Activated CD4-positive, alpha-beta T cell treated with anti-CD3 and anti-CD28 coated beads, Interleukin-2, amount 10 ng/mL, durations not matched to agents 7 days and 5 days (primary cell): ENCODE measurements at regions not wholly inside any gene's neighbourhood (a gene's known extent, or its start where the extent isn't known, plus 50 kb on each side); places are given as distances from the start of the nearest gene placed in this dataset.

ENCODE experiments used
- CTCF ChIA-PET: fragments of 350-600 bp; sonication (Branson Sonifier 250); formaldehyde crosslinking; loops from one replicate; lab custom pipeline; 2021; ENCODE audit warnings: antibody characterized with exemption; lab: Charles Lee
- POLR2A ChIA-PET: fragments of 350-600 bp; sonication (Branson Sonifier 250); formaldehyde crosslinking; loops from one replicate; lab custom pipeline; 2021; ENCODE audit warnings: antibody characterized with exemption; lab: Charles Lee
- DNase-seq: peaks from one replicate; pipeline ENCODE4 v3.0.0-alpha.2; 2020
- H3K27ac Mint-ChIP-seq: one replicate; pipeline ENCODE4 v1.8.0; 2021; ENCODE audit warnings: mild to moderate bottlenecking, moderate library complexity, mixed read lengths
- H3K27me3 Mint-ChIP-seq: one replicate; pipeline ENCODE4 v1.8.0; 2021; ENCODE audit warnings: mixed read lengths
- H3K36me3 Mint-ChIP-seq: one replicate; pipeline ENCODE4 v1.8.0; 2021; ENCODE audit warnings: low read depth, mixed read lengths
- H3K4me1 Mint-ChIP-seq: one replicate; pipeline ENCODE4 v1.8.0; 2021; ENCODE audit warnings: mixed read lengths
- H3K4me3 Mint-ChIP-seq: one replicate; pipeline ENCODE4 v1.8.0; 2021; ENCODE audit warnings: mild to moderate bottlenecking, moderate library complexity, mixed read lengths
- H3K9me3 Mint-ChIP-seq: one replicate; pipeline ENCODE4 v1.8.0; 2021; ENCODE audit warnings: mixed read lengths

GRCh38 chr4:182113779-182114178 lies 129.4 kb upstream of the TENM3 start:
- CTCF ChIA-PET, result no interaction called here
- DNase-seq, result no peak
- no peaks in the 10 kb centered on the region for H3K27me3 Mint-ChIP-seq
- POLR2A ChIA-PET, result no interaction called here
- no peaks in the 10 kb centered on the region for H3K36me3 Mint-ChIP-seq
- no peaks in the 10 kb centered on the region for H3K9me3 Mint-ChIP-seq
- no peak overlapping the region for H3K27ac Mint-ChIP-seq
- H3K4me1 Mint-ChIP-seq, result no peaks in the 10 kb centered on the region
- no peak overlapping the region for H3K4me3 Mint-ChIP-seq

GRCh38 chr4:182124359-182124758 lies 118.8 kb upstream of the TENM3 start:
- H3K4me3 Mint-ChIP-seq, result no peak overlapping the region
- no peak overlapping the region for H3K27ac Mint-ChIP-seq
- H3K9me3 Mint-ChIP-seq, result peaks cover 16% of the 10 kb centered on the region
- DNase-seq, result no peak
- H3K4me1 Mint-ChIP-seq, result no peaks in the 10 kb centered on the region
- POLR2A ChIA-PET, result no interaction called here
- H3K36me3 Mint-ChIP-seq, result no peaks in the 10 kb centered on the region
- CTCF ChIA-PET, result no interaction called here
- no peaks in the 10 kb centered on the region for H3K27me3 Mint-ChIP-seq

- CTCF ChIA-PET, result no interaction called here
- H3K9me3 Mint-ChIP-seq, result peaks cover 11% of the 10 kb centered on the region
- no peaks in the 10 kb centered on the region for H3K36me3 Mint-ChIP-seq
- no peak overlapping the region for H3K27ac Mint-ChIP-seq
- POLR2A ChIA-PET, result no interaction called here
- no peak for DNase-seq
- H3K4me1 Mint-ChIP-seq, result no peaks in the 10 kb centered on the region
- H3K27me3 Mint-ChIP-seq, result no peaks in the 10 kb centered on the region
- no peak overlapping the region for H3K4me3 Mint-ChIP-seq
Observed at GRCh38 chr4:182126096-182126495, 117.1 kb upstream of the TENM3 start.

- H3K4me3 Mint-ChIP-seq, result no peak overlapping the region
- H3K9me3 Mint-ChIP-seq, result peaks cover 11% of the 10 kb centered on the region
- ChIA-PET POLR2A (no interaction called here), CTCF (no interaction called here)
- DNase-seq, result no peak
- no peaks in the 10 kb centered on the region for H3K27me3 Mint-ChIP-seq
- H3K36me3 Mint-ChIP-seq, result no peaks in the 10 kb centered on the region
- H3K27ac Mint-ChIP-seq, result no peak overlapping the region
- no peaks in the 10 kb centered on the region for H3K4me1 Mint-ChIP-seq
Observed at GRCh38 chr4:182126603-182127002, 116.6 kb upstream of the TENM3 start.

- Mint-ChIP-seq H3K36me3 (no peaks in the 10 kb centered on the region), H3K4me1 (no peaks in the 10 kb centered on the region), H3K9me3 (no peaks in the 10 kb centered on the region), H3K27me3 (peaks cover 14% of the 10 kb centered on the region), H3K4me3 (no peak overlapping the region), H3K27ac (no peak overlapping the region)
- ChIA-PET POLR2A (no interaction called here), CTCF (no interaction called here)
- DNase-seq, result no peak
Observed at GRCh38 chr4:182133033-182133432, 110.2 kb upstream of the TENM3 start.

GRCh38 chr4:182134261-182134660 lies 108.9 kb upstream of the TENM3 start:
- DNase-seq, result no peak
- POLR2A ChIA-PET, result no interaction called here
- CTCF ChIA-PET, result interaction anchor here (1.1 kb wide), 1 partner anchor 17 kb away, joined by 3 read pairs; no protein-coding TSS in a partner anchor
- Mint-ChIP-seq H3K4me3 (no peak overlapping the region), H3K27me3 (peaks cover 24% of the 10 kb centered on the region), H3K9me3 (no peaks in the 10 kb centered on the region), H3K36me3 (no peaks in the 10 kb centered on the region), H3K4me1 (no peaks in the 10 kb centered on the region), H3K27ac (no peak overlapping the region)

- CTCF ChIA-PET, result no interaction called here
- no peak overlapping the region for H3K27ac Mint-ChIP-seq
Observed at GRCh38 chr4:182136201-182136600, 107.0 kb upstream of the TENM3 start.

GRCh38 chr4:182137343-182137742 lies 105.9 kb upstream of the TENM3 start:
- DNase-seq, result no peak
- H3K36me3 Mint-ChIP-seq, result no peaks in the 10 kb centered on the region
- no peak overlapping the region for H3K4me3 Mint-ChIP-seq
- peaks cover 50% of the 10 kb centered on the region for H3K27me3 Mint-ChIP-seq
- H3K27ac Mint-ChIP-seq, result no peak overlapping the region
- H3K9me3 Mint-ChIP-seq, result no peaks in the 10 kb centered on the region
- H3K4me1 Mint-ChIP-seq, result no peaks in the 10 kb centered on the region
- ChIA-PET POLR2A (no interaction called here), CTCF (no interaction called here)

More at GRCh38 chr4:182136201-182136600, 107.0 kb upstream of the TENM3 start:
- Mint-ChIP-seq H3K4me3 (no peak overlapping the region), H3K4me1 (no peaks in the 10 kb centered on the region), H3K27me3 (peaks cover 39% of the 10 kb centered on the region), H3K36me3 (no peaks in the 10 kb centered on the region), H3K9me3 (no peaks in the 10 kb centered on the region)
- POLR2A ChIA-PET, result no interaction called here
- DNase-seq, result no peak

GRCh38 chr4:182139491-182139890 lies 103.7 kb upstream of the TENM3 start:
- Mint-ChIP-seq H3K4me1 (peaks cover 6% of the 10 kb centered on the region), H3K4me3 (peak overlapping the region; percentile 63), H3K9me3 (no peaks in the 10 kb centered on the region), H3K36me3 (no peaks in the 10 kb centered on the region), H3K27ac (no peak overlapping the region), H3K27me3 (peaks cover 62% of the 10 kb centered on the region)
- no peak for DNase-seq
- ChIA-PET CTCF (no interaction called here), POLR2A (no interaction called here)

GRCh38 chr4:182140547-182140946 lies 102.7 kb upstream of the TENM3 start:
- no peaks in the 10 kb centered on the region for H3K36me3 Mint-ChIP-seq
- CTCF ChIA-PET, result no interaction called here
- H3K4me3 Mint-ChIP-seq, result no peak overlapping the region
- H3K4me1 Mint-ChIP-seq, result peaks cover 10% of the 10 kb centered on the region
- H3K27ac Mint-ChIP-seq, result peak overlapping the region; percentile 33
- no peaks in the 10 kb centered on the region for H3K9me3 Mint-ChIP-seq
- POLR2A ChIA-PET, result no interaction called here
- peaks cover 68% of the 10 kb centered on the region for H3K27me3 Mint-ChIP-seq
- DNase-seq, result no peak

- Mint-ChIP-seq H3K4me1 (peaks cover 10% of the 10 kb centered on the region), H3K9me3 (no peaks in the 10 kb centered on the region), H3K27ac (no peak overlapping the region), H3K36me3 (no peaks in the 10 kb centered on the region), H3K27me3 (peaks cover 72% of the 10 kb centered on the region), H3K4me3 (no peak overlapping the region)
- ChIA-PET CTCF (no interaction called here), POLR2A (no interaction called here)
- no peak for DNase-seq
Observed at GRCh38 chr4:182141061-182141460, 102.1 kb upstream of the TENM3 start.

GRCh38 chr4:182142176-182143085 lies 100.8 kb upstream of the TENM3 start:
- no peak for DNase-seq
- H3K27me3 Mint-ChIP-seq, result peaks cover 75% of the 10 kb centered on the region
- CTCF ChIA-PET, result no interaction called here
- no peaks in the 10 kb centered on the region for H3K36me3 Mint-ChIP-seq
- H3K9me3 Mint-ChIP-seq, result no peaks in the 10 kb centered on the region
- no peak overlapping the region for H3K4me3 Mint-ChIP-seq
- peaks cover 10% of the 10 kb centered on the region for H3K4me1 Mint-ChIP-seq
- POLR2A ChIA-PET, result no interaction called here
- no peak overlapping the region for H3K27ac Mint-ChIP-seq

GRCh38 chr4:182143086-182143821 lies 99.9 kb upstream of the TENM3 start:
- H3K36me3 Mint-ChIP-seq, result no peaks in the 10 kb centered on the region
- no peak overlapping the region for H3K27ac Mint-ChIP-seq
- H3K27me3 Mint-ChIP-seq, result peaks cover 74% of the 10 kb centered on the region
- no peaks in the 10 kb centered on the region for H3K9me3 Mint-ChIP-seq
- ChIA-PET CTCF (no interaction called here), POLR2A (no interaction called here)
- H3K4me1 Mint-ChIP-seq, result peaks cover 10% of the 10 kb centered on the region
- peak overlapping the region; percentile 58 for H3K4me3 Mint-ChIP-seq
- no peak for DNase-seq
